NB4 (cell line): ENCODE measurements at regions not wholly inside any gene's neighbourhood (a gene's known extent, or its start where the extent isn't known, plus 50 kb on each side); places are given as distances from the start of the nearest gene placed in this dataset.

Experiments
- DNase-seq: peaks from one replicate; pipeline ENCODE4 v3.0.0; 2010; ENCODE audit warnings: low read depth
- H3K4me3 ChIP-seq: one replicate; pipeline ENCODE4 v1.5.1; 2011; ENCODE audit warnings: mild to moderate bottlenecking, low read depth, low read length, moderate library complexity
- CTCF ChIP-seq: IDR thresholded peaks from one replicate; pipeline ENCODE4 v1.5.1; 2012; ENCODE audit warnings: low read depth, low read length
- MAX ChIP-seq: IDR thresholded peaks from 2 replicates; pipeline ENCODE4 v1.6.1; 2011; ENCODE audit warnings: low read depth, low read length
- MYC ChIP-seq: IDR thresholded peaks from 2 replicates; pipeline ENCODE4 v1.6.1; 2011; ENCODE audit warnings: low read depth, low read length
- POLR2A ChIP-seq: IDR thresholded peaks from 2 replicates; pipeline ENCODE4 v1.6.1; 2011; ENCODE audit warnings: mild to moderate bottlenecking; ENCODE audit not compliant: insufficient read length; ENCODE audit errors: extremely low read depth

GRCh38 chr5:18357486-18357885 lies 723.2 kb downstream of the TAF11L14 start:
- TF ChIP-seq MYC: no peak
- TF ChIP-seq POLR2A: no peak
- TF ChIP-seq CTCF: no peak
- no peak for TF ChIP-seq MAX
- DNase-seq: no peak
- no peak overlapping the region for H3K4me3 ChIP-seq

- DNase-seq: no peak
- no peak for TF ChIP-seq CTCF
- TF ChIP-seq MAX: no peak
- H3K4me3 ChIP-seq: no peak overlapping the region
Measured at GRCh38 chr5:18366234-18366633, 732.0 kb downstream of the TAF11L14 start.

GRCh38 chr5:18370531-18370930 lies 736.3 kb downstream of the TAF11L14 start:
- TF ChIP-seq MAX (no peak), MYC (no peak), POLR2A (no peak), CTCF (no peak)
- no peak overlapping the region for H3K4me3 ChIP-seq
- no peak for DNase-seq

- no peak for DNase-seq
- no peak overlapping the region for H3K4me3 ChIP-seq
- TF ChIP-seq MYC (no peak), MAX (no peak), POLR2A (no peak), CTCF (no peak)
Measured at GRCh38 chr5:18375641-18376040, 741.4 kb downstream of the TAF11L14 start.

GRCh38 chr5:18378066-18378465 lies 743.8 kb downstream of the TAF11L14 start:
- no peak for DNase-seq
- H3K4me3 ChIP-seq: no peak overlapping the region
- TF ChIP-seq CTCF: no peak
- no peak for TF ChIP-seq MAX
- no peak for TF ChIP-seq MYC
- TF ChIP-seq POLR2A: no peak

- H3K4me3 ChIP-seq: no peak overlapping the region
- TF ChIP-seq MAX (no peak), POLR2A (no peak), CTCF (no peak), MYC (no peak)
- no peak for DNase-seq
Measured at GRCh38 chr5:18379189-18379588, 744.9 kb downstream of the TAF11L14 start.
